ENCODE measurements at regions not wholly inside any gene's neighbourhood (a gene's known extent, or its start where the extent isn't known, plus 50 kb on each side); places are given as distances from the start of the nearest gene placed in this dataset.

DNA sequence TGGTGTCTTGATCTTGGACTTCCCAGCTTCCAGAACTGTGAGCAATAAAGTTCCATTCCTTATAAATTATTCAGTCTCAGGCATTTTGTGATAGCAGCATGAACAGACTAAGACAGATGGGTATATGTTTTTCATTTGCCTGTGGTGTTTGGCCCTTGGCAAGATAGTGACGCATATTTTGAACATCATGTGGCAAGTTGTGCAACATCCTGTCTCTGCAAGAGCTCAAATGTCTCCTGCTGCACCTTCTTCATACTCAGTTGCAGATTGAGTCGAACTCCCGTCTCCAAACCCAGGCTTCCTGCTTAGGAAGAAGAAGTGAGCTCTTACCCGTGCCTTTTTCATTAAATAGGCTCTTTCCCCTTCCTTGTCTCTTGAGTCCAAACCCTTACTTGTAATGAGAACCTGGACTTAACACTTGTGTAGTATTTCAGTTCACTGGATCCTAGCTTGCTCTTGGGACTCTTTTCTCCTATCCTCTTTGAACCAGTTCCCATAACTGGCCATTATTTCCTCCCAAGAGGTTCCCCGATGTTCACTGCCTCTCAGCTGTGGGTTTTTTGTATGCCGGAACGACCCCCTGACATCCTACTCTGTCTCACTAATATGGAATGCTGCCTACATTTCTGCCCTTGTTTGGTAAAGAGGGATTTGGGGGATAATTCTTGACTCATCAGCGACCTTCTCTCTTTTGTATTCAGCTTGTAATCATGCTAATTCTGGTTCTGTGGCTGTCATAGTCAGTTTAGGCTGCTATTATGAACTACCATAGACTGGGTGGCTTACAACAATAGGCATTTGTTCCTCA lies 125.0 kb upstream of the KCNK2 start:
- Mint-ChIP-seq H3K4me1 (ENCODE audit: low read depth) (peaks cover 14% of the 10 kb centered on the region), H3K27me3 (ENCODE audit: low read depth) (no peaks in the 10 kb centered on the region), H3K4me3 (ENCODE audit: unreplicated experiment) (no peak overlapping the region), H3K27ac (ENCODE audit: unreplicated experiment) (no peak overlapping the region), H3K36me3 (ENCODE audit: low read depth) (no peaks in the 10 kb centered on the region), H3K9me3 (ENCODE audit: low read depth) (peaks cover 8% of the 10 kb centered on the region)
- TF ChIP-seq, protein P1, sequence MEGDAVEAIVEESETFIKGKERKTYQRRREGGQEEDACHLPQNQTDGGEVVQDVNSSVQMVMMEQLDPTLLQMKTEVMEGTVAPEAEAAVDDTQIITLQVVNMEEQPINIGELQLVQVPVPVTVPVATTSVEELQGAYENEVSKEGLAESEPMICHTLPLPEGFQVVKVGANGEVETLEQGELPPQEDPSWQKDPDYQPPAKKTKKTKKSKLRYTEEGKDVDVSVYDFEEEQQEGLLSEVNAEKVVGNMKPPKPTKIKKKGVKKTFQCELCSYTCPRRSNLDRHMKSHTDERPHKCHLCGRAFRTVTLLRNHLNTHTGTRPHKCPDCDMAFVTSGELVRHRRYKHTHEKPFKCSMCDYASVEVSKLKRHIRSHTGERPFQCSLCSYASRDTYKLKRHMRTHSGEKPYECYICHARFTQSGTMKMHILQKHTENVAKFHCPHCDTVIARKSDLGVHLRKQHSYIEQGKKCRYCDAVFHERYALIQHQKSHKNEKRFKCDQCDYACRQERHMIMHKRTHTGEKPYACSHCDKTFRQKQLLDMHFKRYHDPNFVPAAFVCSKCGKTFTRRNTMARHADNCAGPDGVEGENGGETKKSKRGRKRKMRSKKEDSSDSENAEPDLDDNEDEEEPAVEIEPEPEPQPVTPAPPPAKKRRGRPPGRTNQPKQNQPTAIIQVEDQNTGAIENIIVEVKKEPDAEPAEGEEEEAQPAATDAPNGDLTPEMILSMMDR (IDR thresholded peaks at IDR 0.05): no peak
- DNase-seq (ENCODE audit: low spot score): no peak

DNA sequence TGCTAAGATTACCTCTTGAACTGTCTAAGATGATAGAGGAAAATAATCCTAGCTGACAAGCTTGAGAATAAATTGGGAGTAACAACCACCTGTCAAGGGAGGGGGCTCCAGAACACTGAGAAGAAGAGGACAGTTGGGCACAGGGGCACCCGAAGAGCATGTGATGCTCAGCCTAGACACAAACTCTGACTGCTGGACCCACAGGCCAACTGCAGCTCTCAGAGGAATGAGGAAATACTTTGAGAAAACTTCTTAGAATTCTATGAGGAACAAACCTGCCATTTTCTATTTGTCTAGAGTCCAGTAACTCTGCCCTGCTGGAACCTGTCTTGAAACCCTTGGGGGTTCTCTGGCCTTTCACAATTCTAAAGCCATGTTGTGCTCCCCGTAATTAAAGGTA lies 124.1 kb upstream of the KCNK2 start:
- no peak overlapping the region for H3K4me3 Mint-ChIP-seq (ENCODE audit: unreplicated experiment)
- H3K4me1 Mint-ChIP-seq (ENCODE audit: low read depth): peaks cover 14% of the 10 kb centered on the region
- no peak for DNase-seq (ENCODE audit: low spot score)
- TF ChIP-seq, protein P1 (IDR thresholded peaks at IDR 0.05): no peak
- no peaks in the 10 kb centered on the region for H3K36me3 Mint-ChIP-seq (ENCODE audit: low read depth)
- H3K9me3 Mint-ChIP-seq (ENCODE audit: low read depth): peaks cover 8% of the 10 kb centered on the region
- no peaks in the 10 kb centered on the region for H3K27me3 Mint-ChIP-seq (ENCODE audit: low read depth)
- H3K27ac Mint-ChIP-seq (ENCODE audit: unreplicated experiment): no peak overlapping the region

DNA sequence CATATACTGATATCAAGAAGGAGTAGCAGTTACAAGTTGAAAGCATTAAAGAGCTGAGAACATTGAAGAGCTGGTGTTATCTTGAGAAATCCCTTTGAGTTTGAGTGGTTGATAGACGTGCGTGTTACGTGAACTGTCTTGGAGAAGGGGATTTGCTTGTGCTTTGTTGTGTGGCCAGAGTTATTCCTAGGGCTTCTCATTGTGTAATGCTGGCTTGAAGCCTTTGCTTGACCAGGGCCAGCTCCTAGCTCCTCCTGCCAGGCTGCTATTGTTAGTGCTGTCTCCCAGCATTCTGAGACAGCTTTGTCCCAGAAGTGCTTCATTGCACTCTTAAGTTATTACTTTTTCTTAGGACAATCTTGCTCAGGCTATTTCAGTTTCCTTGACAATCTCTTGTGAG lies 116.2 kb upstream of the KCNK2 start:
- Mint-ChIP-seq H3K4me3 (ENCODE audit: unreplicated experiment) (no peak overlapping the region), H3K27ac (ENCODE audit: unreplicated experiment) (no peak overlapping the region), H3K27me3 (ENCODE audit: low read depth) (no peaks in the 10 kb centered on the region), H3K36me3 (ENCODE audit: low read depth) (no peaks in the 10 kb centered on the region), H3K4me1 (ENCODE audit: low read depth) (peaks cover 10% of the 10 kb centered on the region), H3K9me3 (ENCODE audit: low read depth) (no peaks in the 10 kb centered on the region)
- DNase-seq (ENCODE audit: low spot score): no peak
- TF ChIP-seq, protein P1 (IDR thresholded peaks at IDR 0.05): no peak

DNA sequence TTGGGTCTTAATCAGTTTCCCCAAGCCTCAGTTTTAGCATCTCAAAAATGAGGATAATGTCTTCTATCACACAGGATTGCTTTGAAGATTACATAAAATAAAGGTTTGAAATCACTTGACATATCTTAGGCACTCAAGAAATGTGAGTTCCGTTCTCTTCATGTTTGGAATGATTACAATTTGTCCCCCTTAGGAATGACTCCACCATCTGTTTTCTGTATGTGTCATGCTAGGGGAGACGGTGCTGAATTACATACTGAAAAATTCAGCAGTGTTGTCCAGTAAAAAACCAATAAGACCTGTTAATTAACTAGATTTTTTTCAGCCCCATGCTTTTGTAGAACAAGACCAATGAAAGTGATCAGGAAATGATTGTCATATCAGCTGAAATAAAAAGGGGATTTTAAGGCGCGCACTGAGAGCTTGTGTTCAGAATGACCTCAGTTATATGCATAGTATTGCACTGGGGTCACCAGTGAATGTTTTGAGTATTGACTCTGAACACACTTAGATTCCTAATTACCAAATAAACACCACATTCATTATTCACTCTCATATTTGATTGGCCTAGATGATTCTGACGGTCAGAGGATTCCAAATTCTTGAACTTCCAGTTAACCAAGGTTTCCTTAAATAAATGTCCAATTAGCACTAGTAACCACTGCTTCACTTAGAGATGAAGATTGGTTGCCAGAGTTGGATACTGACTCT lies 114.5 kb upstream of the KCNK2 start:
- Mint-ChIP-seq H3K27ac (ENCODE audit: unreplicated experiment) (no peak overlapping the region), H3K4me1 (ENCODE audit: low read depth) (peaks cover 10% of the 10 kb centered on the region), H3K9me3 (ENCODE audit: low read depth) (no peaks in the 10 kb centered on the region), H3K4me3 (ENCODE audit: unreplicated experiment) (no peak overlapping the region), H3K36me3 (ENCODE audit: low read depth) (no peaks in the 10 kb centered on the region), H3K27me3 (ENCODE audit: low read depth) (no peaks in the 10 kb centered on the region)
- DNase-seq (ENCODE audit: low spot score): no peak
- TF ChIP-seq, protein P1 (IDR thresholded peaks at IDR 0.05): no peak

DNA sequence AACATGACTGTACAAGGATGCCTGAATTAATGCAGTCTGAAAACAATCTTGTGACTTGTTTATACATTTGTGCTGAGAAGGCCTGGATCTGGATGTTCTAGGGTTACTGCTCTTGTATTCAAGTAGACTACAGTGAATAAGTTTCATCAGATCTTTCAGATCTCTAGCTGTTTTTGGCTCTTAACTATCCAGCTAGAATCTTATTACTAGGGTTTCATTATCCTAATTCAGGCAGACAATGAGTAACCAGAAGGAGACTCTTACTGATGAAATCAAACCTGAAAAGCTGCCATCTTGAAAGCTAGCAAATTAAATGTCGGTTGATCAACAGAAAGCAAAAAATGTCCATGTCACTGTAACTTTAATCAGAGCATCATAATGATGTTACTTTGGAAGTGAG lies 112.5 kb upstream of the KCNK2 start:
- H3K27me3 Mint-ChIP-seq (ENCODE audit: low read depth): no peaks in the 10 kb centered on the region
- H3K36me3 Mint-ChIP-seq (ENCODE audit: low read depth): no peaks in the 10 kb centered on the region

More for the DNA sequence above, 112.5 kb upstream of the KCNK2 start:
- Mint-ChIP-seq H3K4me3 (ENCODE audit: unreplicated experiment) (no peak overlapping the region), H3K4me1 (ENCODE audit: low read depth) (peaks cover 10% of the 10 kb centered on the region), H3K9me3 (ENCODE audit: low read depth) (no peaks in the 10 kb centered on the region), H3K27ac (ENCODE audit: unreplicated experiment) (no peak overlapping the region)
- TF ChIP-seq, protein P1 (IDR thresholded peaks at IDR 0.05): no peak
- DNase-seq (ENCODE audit: low spot score): no peak

Measured in chondrocyte (in vitro differentiated cells).